ENCODE measurements at regions not wholly inside any gene's neighbourhood (a gene's known extent, or its start where the extent isn't known, plus 50 kb on each side); places are given as distances from the start of the nearest gene placed in this dataset.

DNA sequence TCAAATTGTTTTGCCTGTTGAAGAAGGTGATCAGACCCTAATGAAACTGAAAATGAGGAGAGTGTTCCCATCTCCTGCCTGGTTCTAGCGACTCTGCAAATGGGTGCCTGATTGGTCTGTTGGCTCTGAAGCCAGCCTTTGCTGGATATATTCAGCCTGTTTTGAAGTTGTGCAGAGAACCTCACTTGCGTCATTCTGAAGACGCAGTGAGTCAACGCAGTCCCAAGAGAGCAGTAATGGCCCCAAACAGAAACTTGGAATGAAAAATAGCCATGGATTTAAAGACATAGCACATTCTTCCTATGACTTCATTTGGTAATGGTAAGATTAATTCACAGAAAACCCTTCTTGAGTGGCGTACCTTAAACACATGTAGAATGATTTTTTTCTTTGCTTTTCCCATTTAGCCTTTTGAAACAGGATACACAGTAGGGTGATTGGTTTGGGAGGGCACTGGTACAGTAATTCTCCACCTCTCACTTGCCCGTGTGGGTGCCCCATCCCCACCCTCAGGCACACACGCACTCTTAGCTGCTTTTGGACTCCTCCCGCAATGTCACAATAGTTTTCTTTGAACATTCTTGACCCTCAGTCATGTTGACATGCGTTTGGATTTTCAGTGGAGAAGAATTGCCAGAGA lies 54.1 kb upstream of the ABL1 start:
- WGBS, 2 donors: 52 to 61% methylated on average over 9 of the region's 9 CpGs
- no peaks in the 10 kb centered on the region for H3K9me3 ChIP-seq (ENCODE audit: control insufficient read depth in 2 of 2, insufficient read depth in 1 of 2, low read depth in 1 of 2, low read length in 1 of 2)
- peaks cover 0 to 6% of the 10 kb centered on the region in 2 donors for H3K4me1 ChIP-seq (ENCODE audit: control insufficient read depth in 2 of 2, insufficient read depth in 2 of 2, low read length in 1 of 2)
- no peaks in the 10 kb centered on the region for H3K36me3 ChIP-seq (ENCODE audit: control insufficient read depth in 2 of 2, insufficient read depth in 2 of 2, low read length in 1 of 2)
- no peaks in the 10 kb centered on the region for H3K27me3 ChIP-seq (ENCODE audit: control insufficient read depth in 1 of 2, insufficient read depth in 2 of 2, low read length in 2 of 2)
- H3K27ac ChIP-seq (ENCODE audit: low read depth in 2 of 2, low read length in 1 of 2): peak overlapping the region; percentile 77 to 81
- no peak overlapping the region for H3K4me3 ChIP-seq (ENCODE audit: low read depth in 1 of 2, low read length in 2 of 2)

GRCh38 chr9:130781569-130781968 lies 53.5 kb upstream of the ABL1 start:
- Histone ChIP-seq H3K9me3 (ENCODE audit: control insufficient read depth in 2 of 2, insufficient read depth in 1 of 2, low read depth in 1 of 2, low read length in 1 of 2) (no peaks in the 10 kb centered on the region), H3K27ac (ENCODE audit: low read depth in 2 of 2, low read length in 1 of 2) (no peak overlapping the region), H3K27me3 (ENCODE audit: control insufficient read depth in 1 of 2, insufficient read depth in 2 of 2, low read length in 2 of 2) (no peaks in the 10 kb centered on the region), H3K4me1 (ENCODE audit: control insufficient read depth in 2 of 2, insufficient read depth in 2 of 2, low read length in 1 of 2) (peaks cover 0 to 6% of the 10 kb centered on the region in 2 donors), H3K4me3 (ENCODE audit: low read depth in 1 of 2, low read length in 2 of 2) (no peak overlapping the region), H3K36me3 (ENCODE audit: control insufficient read depth in 2 of 2, insufficient read depth in 2 of 2, low read length in 1 of 2) (no peaks in the 10 kb centered on the region)
- WGBS, 2 donors: 86 to 93% methylated on average over 1 of the region's 1 CpG

DNA sequence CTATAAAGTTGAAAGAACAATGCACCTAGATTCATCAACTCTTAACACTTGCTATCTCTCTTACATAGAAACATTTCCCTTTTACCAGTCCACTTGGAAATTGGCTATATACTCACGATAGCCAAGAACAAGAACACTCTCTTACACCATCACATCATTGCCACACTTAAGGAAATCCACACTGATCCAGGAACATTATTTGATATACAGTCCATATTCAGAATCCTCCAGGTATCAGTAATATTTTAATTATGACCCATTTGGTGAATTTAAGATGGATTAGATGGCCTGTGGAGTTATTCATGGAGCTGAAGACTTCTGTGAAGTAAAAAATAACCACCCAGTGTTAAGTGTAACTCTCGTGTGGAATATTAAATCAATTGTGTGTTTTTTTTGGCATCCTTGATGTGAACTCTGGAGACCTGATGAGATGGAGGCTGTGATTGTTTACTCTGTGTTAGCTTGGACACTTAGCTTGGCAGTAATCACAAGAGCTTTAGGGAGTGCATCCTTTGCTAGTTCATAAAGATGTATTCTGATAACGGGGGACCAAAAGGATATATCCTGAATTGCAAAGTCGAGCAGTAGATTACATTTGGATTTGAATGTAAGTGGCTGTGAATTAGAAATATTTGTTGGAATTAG lies 52.0 kb upstream of the ABL1 start:
- WGBS, 2 donors: 62 to 71% methylated on average over 4 of the region's 4 CpGs
- Histone ChIP-seq H3K4me3 (ENCODE audit: low read depth in 1 of 2, low read length in 2 of 2) (no peak overlapping the region), H3K9me3 (ENCODE audit: control insufficient read depth in 2 of 2, insufficient read depth in 1 of 2, low read depth in 1 of 2, low read length in 1 of 2) (no peaks in the 10 kb centered on the region), H3K27me3 (ENCODE audit: control insufficient read depth in 1 of 2, insufficient read depth in 2 of 2, low read length in 2 of 2) (no peaks in the 10 kb centered on the region), H3K4me1 (ENCODE audit: control insufficient read depth in 2 of 2, insufficient read depth in 2 of 2, low read length in 1 of 2) (peaks cover 0 to 6% of the 10 kb centered on the region in 2 donors), H3K27ac (ENCODE audit: low read depth in 2 of 2, low read length in 1 of 2) (no peak overlapping the region), H3K36me3 (ENCODE audit: control insufficient read depth in 2 of 2, insufficient read depth in 2 of 2, low read length in 1 of 2) (no peaks in the 10 kb centered on the region)

- no peak overlapping the region for H3K4me3 ChIP-seq (ENCODE audit: low read depth in 1 of 2, low read length in 2 of 2)
- WGBS, 2 donors: 84 to 88% methylated on average over 8 of the region's 8 CpGs
- H3K9me3 ChIP-seq (ENCODE audit: control insufficient read depth in 2 of 2, insufficient read depth in 1 of 2, low read depth in 1 of 2, low read length in 1 of 2): no peaks in the 10 kb centered on the region
- no peaks in the 10 kb centered on the region for H3K36me3 ChIP-seq (ENCODE audit: control insufficient read depth in 2 of 2, insufficient read depth in 2 of 2, low read length in 1 of 2)
- H3K4me1 ChIP-seq (ENCODE audit: control insufficient read depth in 2 of 2, insufficient read depth in 2 of 2, low read length in 1 of 2): peaks cover 0 to 3% of the 10 kb centered on the region in 2 donors
- no peaks in the 10 kb centered on the region for H3K27me3 ChIP-seq (ENCODE audit: control insufficient read depth in 1 of 2, insufficient read depth in 2 of 2, low read length in 2 of 2)
- H3K27ac ChIP-seq (ENCODE audit: low read depth in 2 of 2, low read length in 1 of 2): no peak overlapping the region
Measured at GRCh38 chr9:130785053-130785452, 50.0 kb upstream of the ABL1 start.
